SK-N-SH (cell line): ENCODE measurements at regions not wholly inside any gene's neighbourhood (a gene's known extent, or its start where the extent isn't known, plus 50 kb on each side); places are given as distances from the start of the nearest gene placed in this dataset.
"Not testable (repeated sequence)": the region's sequence is repeated elsewhere in the genome, so short reads cannot be mapped to it uniquely, and the experiment has no call there.

Experiments used
- CTCF ChIA-PET: fragments of 300-600, 350-600 bp; formaldehyde crosslinking; extraction: SDS; loops from one replicate; lab custom pipeline; 2021; lab: Yijun Ruan, JAX
- POLR2A ChIA-PET: fragments of 350-600 bp; sonication (Branson Sonifier 250); formaldehyde crosslinking; extraction: SDS; loops from one replicate; lab custom pipeline; 2020; ENCODE audit warnings: antibody characterized with exemption, inconsistent platforms; lab: Yijun Ruan, JAX
- DNase-seq: peaks from one replicate; pipeline ENCODE4 v3.0.0; 2012
- H2AFZ ChIP-seq: fragments of 200-600 bp; sonication (generic); 2 replicates; pipeline ENCODE4 v1.8.1; 2016; ENCODE audit warnings: antibody characterized with exemption, mild to moderate bottlenecking, low read depth
- H3F3A ChIP-seq: fragments of 200-600 bp; sonication (generic); replicated peaks from 2 replicates; pipeline ENCODE3; 2016; ENCODE audit warnings: antibody characterized with exemption, mild to moderate bottlenecking; ENCODE audit not compliant: insufficient read depth
- H3K27ac ChIP-seq, 2 experiments: fragments of 200-500 bp in 1 of 2; fragments of 200-600 bp in 1 of 2; sonication (Bioruptor generic) in 1 of 2; sonication (generic), shearing (Covaris generic) in 1 of 2; 2 replicates each; pipeline versions ENCODE4 v1.5.1 to v1.6.1; 2014 to 2016; ENCODE audit warnings: low read depth in 2 of 2, inconsistent platforms in 1 of 2, low read length in 1 of 2, mild to moderate bottlenecking in 1 of 2, mixed read lengths in 1 of 2
- H3K27me3 ChIP-seq: fragments of 200-600 bp; sonication (generic), shearing (Covaris generic); 2 replicates; pipeline ENCODE4 v1.6.1; 2016; ENCODE audit warnings: mixed run types; ENCODE audit not compliant: insufficient read depth
- H3K36me3 ChIP-seq, 2 experiments: fragments of 200-500 bp in 1 of 2; fragments of 200-600 bp in 1 of 2; sonication (Bioruptor generic) in 1 of 2; sonication (generic) in 1 of 2; replicated peaks in 1 of 2; 2 replicates each; pipeline versions ENCODE3 to v1.5.1; 2014 to 2016; ENCODE audit warnings: low read length in 1 of 2, mild to moderate bottlenecking in 1 of 2; ENCODE audit not compliant: insufficient read depth in 2 of 2, control insufficient read depth in 1 of 2
- H3K4me1 ChIP-seq, 2 experiments: fragments of 200-500 bp in 1 of 2; fragments of 200-600 bp in 1 of 2; sonication (Bioruptor generic) in 1 of 2; sonication (generic), shearing (Covaris generic) in 1 of 2; 2 replicates each; pipeline versions ENCODE4 v1.5.1 to v1.6.1; 2014 to 2016; ENCODE audit warnings: low read depth in 1 of 2, low read length in 1 of 2, mixed run types in 1 of 2; ENCODE audit not compliant: insufficient read depth in 2 of 2, control insufficient read depth in 1 of 2
- H3K4me2 ChIP-seq: fragments of 200-600 bp; sonication (generic), shearing (Covaris generic); 2 replicates; pipeline ENCODE4 v1.6.1; 2017; ENCODE audit warnings: mixed run types
- H3K4me3 ChIP-seq, 2 experiments: fragments of 200-500 bp in 1 of 2; fragments of 200-600 bp in 1 of 2; sonication (Bioruptor generic) in 1 of 2; sonication (generic), shearing (Covaris generic) in 1 of 2; 2 replicates each; pipeline versions ENCODE4 v1.5.1 to v1.8.1; 2014 to 2016; ENCODE audit warnings: low read depth in 2 of 2, inconsistent platforms in 1 of 2, low read length in 1 of 2, mild to moderate bottlenecking in 1 of 2, mixed read lengths in 1 of 2, moderate library complexity in 1 of 2
- H3K79me2 ChIP-seq: fragments of 200-600 bp; sonication (generic); 2 replicates; pipeline ENCODE4 v1.8.1; 2017; ENCODE audit warnings: mild to moderate bottlenecking; ENCODE audit not compliant: insufficient read depth
- H3K9ac ChIP-seq: fragments of 200-600 bp; sonication (generic); 2 replicates; pipeline ENCODE4 v1.6.1; 2017; ENCODE audit warnings: mixed run types
- H3K9me2 ChIP-seq: fragments of 200-600 bp; sonication (generic); 2 replicates; pipeline ENCODE4 v1.6.1; 2017; ENCODE audit warnings: mixed run types
- H3K9me3 ChIP-seq: fragments of 200-600 bp; sonication (generic); 2 replicates; pipeline ENCODE4 v1.6.1; 2017; ENCODE audit warnings: mixed run types, mild to moderate bottlenecking, moderate library complexity
- H4K20me1 ChIP-seq: fragments of 200-600 bp; sonication (generic); 2 replicates; pipeline ENCODE4 v1.6.1; 2017; ENCODE audit warnings: mild to moderate bottlenecking, mixed run types; ENCODE audit not compliant: insufficient read depth
- CTCF ChIP-seq: fragments of 200-600 bp; sonication (generic); IDR thresholded peaks from 2 replicates; pipeline ENCODE4 v1.6.1; 2017; ENCODE audit warnings: antibody characterized with exemption, mild to moderate bottlenecking, moderate library complexity
- GATA2 ChIP-seq: sonication (generic); formaldehyde crosslinking; IDR thresholded peaks from 2 replicates; pipeline ENCODE4 v1.5.0; 2020; ENCODE audit warnings: mild to moderate bottlenecking, missing genetic modification reagents
- MXI1 ChIP-seq: IDR thresholded peaks from 2 replicates; pipeline ENCODE4 v1.6.1; 2012; ENCODE audit warnings: mild to moderate bottlenecking, low read depth, low read length, improper control_type of control experiment
- NFIC ChIP-seq: IDR thresholded peaks from 2 replicates; pipeline ENCODE4 v1.4.0; 2012; ENCODE audit warnings: borderline replicate concordance
- NRF1 ChIP-seq: IDR thresholded peaks from 2 replicates; pipeline ENCODE4 v1.6.1; 2012; ENCODE audit warnings: low read depth, mild to moderate bottlenecking, low read length
- RAD21 ChIP-seq: IDR thresholded peaks from 2 replicates; pipeline ENCODE4 v1.6.1; 2012; ENCODE audit warnings: mild to moderate bottlenecking, low read length
- SMC3 ChIP-seq: IDR thresholded peaks from 2 replicates; pipeline ENCODE4 v1.6.1; 2012; ENCODE audit warnings: low read depth, low read length, improper control_type of control experiment
- TCF12 ChIP-seq: IDR thresholded peaks from 2 replicates; pipeline ENCODE4 v1.4.0; 2012
- TEAD4 ChIP-seq: IDR thresholded peaks from 2 replicates; pipeline ENCODE4 v1.4.0; 2012; ENCODE audit warnings: mild to moderate bottlenecking, borderline replicate concordance; ENCODE audit not compliant: insufficient read depth
- USF2 ChIP-seq: fragments of 150-350 bp; IDR thresholded peaks from 2 replicates; pipeline ENCODE4 v1.6.1; 2017; ENCODE audit warnings: antibody characterized with exemption, low read length, low read depth, borderline replicate concordance
- WGBS: methylation state at CpG from one replicate; pipeline ENCODE4 v1.1.6; 2017; ENCODE audit warnings: low lambda C conversion rate; 5-methylcytosine and 5-hydroxymethylcytosine counted together

GRCh38 chr7:125061083-125061745, 131.6 kb upstream of the POT1 start:
- H3K9ac ChIP-seq, POLR2A ChIA-PET, DNase-seq, H4K20me1 ChIP-seq, H3K9me3 ChIP-seq, H3K79me2 ChIP-seq, H3K27me3 ChIP-seq, H3K4me3 ChIP-seq, H3K36me3 ChIP-seq, H3K9me2 ChIP-seq: not testable (repeated sequence)
- 53% methylated on average over 6 of the region's 6 CpGs for WGBS
- Histone ChIP-seq H2AFZ (peak overlapping the region; percentile 8; the same call in 1 of the 2 replicates), H3K4me2 (peak overlapping the region; percentile 26; the same call in 1 of the 2 replicates), H3K27ac (peak overlapping the region in 1 of 2 experiments; percentile 57; a peak in 2 of 4 replicates), H3K4me1 (peaks cover 6 to 22% of the 10 kb centered on the region in 2 experiments; a peak in 3 of 4 replicates), H3F3A (peaks cover 11% of the 10 kb centered on the region)
- TF ChIP-seq RAD21 = peak; percentile 23; the same call in 1 of the 2 replicates
- TF ChIP-seq GATA2 (CRISPR knock-in tag) = peak; percentile 40; the same call in 1 of the 2 replicates
- CTCF ChIA-PET = interaction anchor here (1.2 to 3.5 kb wide), 8 partner anchors 8 to 655 kb away, joined by 3 to 68 read pairs (median 6); no protein-coding TSS in a partner anchor

- TF ChIP-seq TEAD4 (no peak), CTCF (peak; percentile 90), NFIC (no peak), TCF12 (no peak), NRF1 (no peak), RAD21 (peak; percentile 74), USF2 (no peak), SMC3 (peak; percentile 30; the same call in 1 of the 2 replicates), MXI1 (no peak)
- Histone ChIP-seq H3K27me3 (no peaks in the 10 kb centered on the region), H3K79me2 (no peaks in the 10 kb centered on the region), H3K9ac (no peak overlapping the region), H3K9me3 (no peaks in the 10 kb centered on the region), H2AFZ (no peak overlapping the region), H4K20me1 (no peaks in the 10 kb centered on the region), H3K4me1 (peaks cover 6 to 22% of the 10 kb centered on the region in 2 experiments; a peak in 3 of 4 replicates), H3K27ac (no peak overlapping the region), H3F3A (peaks cover 11% of the 10 kb centered on the region), H3K36me3 (no peaks in the 10 kb centered on the region), H3K4me3 (no peak overlapping the region; a peak in 1 of 4 replicates), H3K9me2 (no peaks in the 10 kb centered on the region), H3K4me2 (no peak overlapping the region)
- POLR2A ChIA-PET = no interaction called here
- peak; percentile 12 for DNase-seq
- CTCF ChIA-PET = interaction anchor here (0.6 to 3.5 kb wide), 32 partner anchors 9 to 1927 kb away, joined by 3 to 68 read pairs (median 3); no protein-coding TSS in a partner anchor
- WGBS = 3% methylated on average over 3 of the region's 3 CpGs
Observed at GRCh38 chr7:125059861-125060456, 130.3 kb upstream of the POT1 start.
